Lower lobe of right lung (tissue), 2 donors: ENCODE measurements at regions not wholly inside any gene's neighbourhood (a gene's known extent, or its start where the extent isn't known, plus 50 kb on each side); places are given as distances from the start of the nearest gene placed in this dataset.

Source experiments
- ATAC-seq, 2 donors: fragments of 200-7000 bp; cut with Tn5 transposase; one replicate each; pipeline ENCODE4 v1.9.1; 2020 to 2022; ENCODE audit warnings: mild to moderate bottlenecking in 2 of 2, moderate library complexity in 2 of 2
- DNase-seq: peaks from one replicate; pipeline ENCODE4 v3.0.0-alpha.2; 2020
- H3K27ac ChIP-seq: fragments of 200-600 bp; one replicate; pipeline ENCODE4 v1.8.0; 2022
- H3K27me3 ChIP-seq: fragments of 200-600 bp; one replicate; pipeline ENCODE4 v1.8.0; 2022; ENCODE audit warnings: low read depth
- H3K36me3 ChIP-seq: fragments of 200-600 bp; one replicate; pipeline ENCODE4 v1.8.0; 2022; ENCODE audit warnings: mild to moderate bottlenecking
- H3K4me1 ChIP-seq: fragments of 200-600 bp; one replicate; pipeline ENCODE4 v1.8.0; 2022
- H3K4me3 ChIP-seq: fragments of 200-600 bp; one replicate; pipeline ENCODE4 v1.8.0; 2022; ENCODE audit warnings: mild to moderate bottlenecking
- H3K9me3 ChIP-seq: fragments of 200-600 bp; one replicate; pipeline ENCODE4 v1.8.0; 2022
- CTCF ChIP-seq: fragments of 200-600 bp; IDR thresholded peaks from one replicate; pipeline ENCODE4 v1.8.0; 2022; ENCODE audit warnings: antibody characterized with exemption, mild to moderate bottlenecking
- intact Hi-C: fragments of 100-400 bp; cut with DNase I; formaldehyde crosslinking; loops from one replicate; pipeline ENCODE4 v1.11.0; 2022
- donor health status: DM: no; HTN: yes; CAD: no; lungs with severe emphysema.

DNA sequence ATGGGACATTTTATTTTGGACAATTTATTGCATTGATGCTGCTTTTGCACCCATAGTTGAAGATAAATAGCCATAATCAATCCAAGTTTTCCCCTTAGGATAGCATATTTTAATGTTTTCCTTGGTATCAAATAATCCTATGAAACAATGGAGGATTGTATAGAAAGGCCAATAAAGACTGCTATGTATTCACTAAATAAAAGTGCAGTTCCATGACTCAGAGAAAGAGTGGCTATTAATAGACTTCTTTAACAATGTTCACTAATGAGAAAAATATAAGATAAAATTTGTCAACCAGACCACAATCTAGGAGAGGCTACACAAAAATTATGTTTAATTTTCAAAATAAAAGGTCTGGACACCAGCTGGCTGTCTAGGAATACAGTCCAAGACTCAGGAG, 560.9 kb upstream of the AGTR1 start:
- ATAC-seq (no peak), DNase-seq (no peak)
- H3K9me3 ChIP-seq, result no peaks in the 10 kb centered on the region
- TF ChIP-seq CTCF, result no peak
- no peak overlapping the region for H3K4me3 ChIP-seq
- H3K4me1 ChIP-seq, result no peaks in the 10 kb centered on the region
- no peaks in the 10 kb centered on the region for H3K36me3 ChIP-seq
- H3K27ac ChIP-seq, result no peak overlapping the region
- H3K27me3 ChIP-seq, result no peaks in the 10 kb centered on the region
- intact Hi-C loops, result no loop called here

DNA sequence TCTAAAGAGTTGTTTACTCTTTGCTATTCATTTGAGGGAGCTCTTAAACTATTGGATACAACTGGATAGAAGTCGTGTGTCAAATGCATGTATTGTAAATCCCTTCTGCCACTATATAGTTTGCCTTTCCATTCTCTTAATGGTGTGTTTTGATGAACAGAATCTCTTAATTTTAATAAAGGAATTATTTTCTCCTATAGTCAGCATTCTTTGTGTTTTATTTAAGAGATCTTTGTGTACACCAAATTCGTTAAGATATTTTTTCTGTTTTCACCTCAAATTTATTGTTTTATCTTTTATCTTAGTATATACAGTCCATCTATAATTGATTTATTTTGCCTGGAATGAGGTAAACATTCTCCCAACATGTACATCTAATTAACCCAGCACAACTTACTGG, 551.5 kb upstream of the AGTR1 start:
- Histone ChIP-seq H3K9me3 (no peaks in the 10 kb centered on the region), H3K4me1 (no peaks in the 10 kb centered on the region), H3K4me3 (no peak overlapping the region), H3K27me3 (no peaks in the 10 kb centered on the region), H3K36me3 (no peaks in the 10 kb centered on the region), H3K27ac (no peak overlapping the region)
- no peak for TF ChIP-seq CTCF
- ATAC-seq (no peak), DNase-seq (no peak)
- intact Hi-C loops, result no loop called here

- DNase-seq, result no peak
- Histone ChIP-seq H3K27me3 (no peaks in the 10 kb centered on the region), H3K9me3 (no peaks in the 10 kb centered on the region), H3K4me3 (no peak overlapping the region), H3K36me3 (no peaks in the 10 kb centered on the region), H3K4me1 (no peaks in the 10 kb centered on the region), H3K27ac (no peak overlapping the region)
- intact Hi-C loops, result no loop called here
- peak; percentile 68 to 71 for ATAC-seq
- no peak for TF ChIP-seq CTCF
Observed at GRCh38 chr3:148146947-148147826, 550.5 kb upstream of the AGTR1 start.

DNA sequence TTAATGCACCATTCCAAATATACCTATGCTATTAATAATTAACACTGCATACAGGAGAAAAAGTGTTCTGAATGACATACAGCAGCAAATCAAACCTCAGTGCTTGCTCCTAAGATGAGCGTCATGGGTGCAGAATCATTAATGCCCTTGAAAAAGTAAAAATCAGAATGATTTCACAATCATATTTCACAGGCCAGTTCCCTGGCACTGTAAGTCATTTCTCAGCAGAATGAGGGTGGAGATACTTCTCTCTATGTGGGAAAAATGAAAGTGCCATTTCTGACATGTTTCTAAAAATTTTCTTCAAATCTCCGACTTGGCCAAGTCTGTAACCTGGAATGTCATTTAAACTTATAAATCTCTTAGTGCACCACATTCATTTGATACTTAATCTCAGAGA, 549.8 kb upstream of the AGTR1 start:
- intact Hi-C loops, result no loop called here

GRCh38 chr3:148149556-148149955, 548.1 kb upstream of the AGTR1 start:
- ATAC-seq (no peak), DNase-seq (no peak)
- TF ChIP-seq CTCF, result no peak
- intact Hi-C loops, result no loop called here
- Histone ChIP-seq H3K27ac (no peak overlapping the region), H3K4me1 (no peaks in the 10 kb centered on the region), H3K9me3 (no peaks in the 10 kb centered on the region), H3K4me3 (no peak overlapping the region), H3K27me3 (no peaks in the 10 kb centered on the region), H3K36me3 (no peaks in the 10 kb centered on the region)

More for the DNA sequence above, 549.8 kb upstream of the AGTR1 start:
- no peaks in the 10 kb centered on the region for H3K36me3 ChIP-seq
- no peaks in the 10 kb centered on the region for H3K9me3 ChIP-seq
- DNase-seq (no peak), ATAC-seq (no peak)
- no peak for TF ChIP-seq CTCF
- no peak overlapping the region for H3K27ac ChIP-seq
- no peaks in the 10 kb centered on the region for H3K27me3 ChIP-seq
- H3K4me3 ChIP-seq, result no peak overlapping the region
- H3K4me1 ChIP-seq, result no peaks in the 10 kb centered on the region
